ENCODE measurements at regions not wholly inside any gene's neighbourhood (a gene's known extent, or its start where the extent isn't known, plus 50 kb on each side); places are given as distances from the start of the nearest gene placed in this dataset.

- FAIRE-seq (no peak), DNase-seq (no peak)
- Histone ChIP-seq H3K27ac (ENCODE audit: low read depth in 1 of 3, low read length in 2 of 3) (no peak overlapping the region), H3K27me3 (ENCODE audit: control insufficient read depth in 3 of 3, insufficient read depth in 3 of 3, low read length in 3 of 3) (no peaks in the 10 kb centered on the region), H3K4me1 (ENCODE audit: control insufficient read depth in 3 of 3, insufficient read depth in 2 of 3, low read depth in 1 of 3, low read length in 2 of 3) (no peaks in the 10 kb centered on the region), H3K9me3 (ENCODE audit: control insufficient read depth in 2 of 2, insufficient read depth in 1 of 2, low read depth in 1 of 2, low read length in 1 of 2) (no peaks in the 10 kb centered on the region), H3K4me3 (ENCODE audit: low read depth in 1 of 3, low read length in 3 of 3) (no peak overlapping the region), H3K36me3 (ENCODE audit: control insufficient read depth in 3 of 3, insufficient read depth in 2 of 3, low read depth in 1 of 3, low read length in 3 of 3) (no peaks in the 10 kb centered on the region)
- 53 to 75% (median 61%) methylated on average over 2 of the region's 2 CpGs for WGBS, 3 donors
Measured at GRCh38 chr4:163582703-163583102, 88.2 kb downstream of the TMA16 start.

- H3K4me1 ChIP-seq (ENCODE audit: control insufficient read depth in 3 of 3, insufficient read depth in 2 of 3, low read depth in 1 of 3, low read length in 2 of 3) = no peaks in the 10 kb centered on the region
- no peaks in the 10 kb centered on the region for H3K36me3 ChIP-seq (ENCODE audit: control insufficient read depth in 3 of 3, insufficient read depth in 2 of 3, low read depth in 1 of 3, low read length in 3 of 3)
- H3K27ac ChIP-seq (ENCODE audit: low read depth in 1 of 3, low read length in 2 of 3) = no peak overlapping the region
- FAIRE-seq (no peak), DNase-seq (no peak)
- H3K4me3 ChIP-seq (ENCODE audit: low read depth in 1 of 3, low read length in 3 of 3) = no peak overlapping the region
- H3K27me3 ChIP-seq (ENCODE audit: control insufficient read depth in 3 of 3, insufficient read depth in 3 of 3, low read length in 3 of 3) = no peaks in the 10 kb centered on the region
- no peaks in the 10 kb centered on the region for H3K9me3 ChIP-seq (ENCODE audit: control insufficient read depth in 2 of 2, insufficient read depth in 1 of 2, low read depth in 1 of 2, low read length in 1 of 2)
- 76 to 80% (median 77%) methylated on average over 3 of the region's 3 CpGs for WGBS, 3 donors
Measured at GRCh38 chr4:163587867-163588266, 93.4 kb downstream of the TMA16 start.

- FAIRE-seq = no peak
- no peaks in the 10 kb centered on the region for H3K27me3 ChIP-seq (ENCODE audit: control insufficient read depth in 3 of 3, insufficient read depth in 3 of 3, low read length in 3 of 3)
- no peaks in the 10 kb centered on the region for H3K4me1 ChIP-seq (ENCODE audit: control insufficient read depth in 3 of 3, insufficient read depth in 2 of 3, low read depth in 1 of 3, low read length in 2 of 3)
- no peak overlapping the region for H3K27ac ChIP-seq (ENCODE audit: low read depth in 1 of 3, low read length in 2 of 3)
- no peaks in the 10 kb centered on the region for H3K36me3 ChIP-seq (ENCODE audit: control insufficient read depth in 3 of 3, insufficient read depth in 2 of 3, low read depth in 1 of 3, low read length in 3 of 3)
- 9 to 36% (median 26%) methylated on average over 2 of the region's 2 CpGs for WGBS, 3 donors
- peak in 1 of 2 donors; percentile 1 for DNase-seq
- no peaks in the 10 kb centered on the region for H3K9me3 ChIP-seq (ENCODE audit: control insufficient read depth in 2 of 2, insufficient read depth in 1 of 2, low read depth in 1 of 2, low read length in 1 of 2)
- H3K4me3 ChIP-seq (ENCODE audit: low read depth in 1 of 3, low read length in 3 of 3) = no peak overlapping the region
Measured at GRCh38 chr4:163588532-163588931, 94.0 kb downstream of the TMA16 start.

- Histone ChIP-seq H3K27ac (ENCODE audit: low read depth in 1 of 3, low read length in 2 of 3) (no peak overlapping the region), H3K27me3 (ENCODE audit: control insufficient read depth in 3 of 3, insufficient read depth in 3 of 3, low read length in 3 of 3) (no peaks in the 10 kb centered on the region), H3K36me3 (ENCODE audit: control insufficient read depth in 3 of 3, insufficient read depth in 2 of 3, low read depth in 1 of 3, low read length in 3 of 3) (no peaks in the 10 kb centered on the region), H3K4me1 (ENCODE audit: control insufficient read depth in 3 of 3, insufficient read depth in 2 of 3, low read depth in 1 of 3, low read length in 2 of 3) (no peaks in the 10 kb centered on the region), H3K4me3 (ENCODE audit: low read depth in 1 of 3, low read length in 3 of 3) (no peak overlapping the region), H3K9me3 (ENCODE audit: control insufficient read depth in 2 of 2, insufficient read depth in 1 of 2, low read depth in 1 of 2, low read length in 1 of 2) (no peaks in the 10 kb centered on the region)
- no peak for DNase-seq
- FAIRE-seq = no peak
- WGBS, 3 donors = 35 to 64% (median 36%) methylated on average over 1 of the region's 1 CpG
Measured at GRCh38 chr4:163590103-163590502, 95.6 kb downstream of the TMA16 start.

GRCh38 chr4:163590619-163591264 lies 96.3 kb downstream of the TMA16 start:
- Histone ChIP-seq H3K27me3 (ENCODE audit: control insufficient read depth in 3 of 3, insufficient read depth in 3 of 3, low read length in 3 of 3) (no peaks in the 10 kb centered on the region), H3K9me3 (ENCODE audit: control insufficient read depth in 2 of 2, insufficient read depth in 1 of 2, low read depth in 1 of 2, low read length in 1 of 2) (no peaks in the 10 kb centered on the region), H3K4me3 (ENCODE audit: low read depth in 1 of 3, low read length in 3 of 3) (no peak overlapping the region), H3K36me3 (ENCODE audit: control insufficient read depth in 3 of 3, insufficient read depth in 2 of 3, low read depth in 1 of 3, low read length in 3 of 3) (no peaks in the 10 kb centered on the region), H3K4me1 (ENCODE audit: control insufficient read depth in 3 of 3, insufficient read depth in 2 of 3, low read depth in 1 of 3, low read length in 2 of 3) (no peaks in the 10 kb centered on the region), H3K27ac (ENCODE audit: low read depth in 1 of 3, low read length in 2 of 3) (no peak overlapping the region)
- WGBS, 3 donors = 35 to 62% (median 45%) methylated on average over 5 of the region's 5 CpGs
- DNase-seq (peak in 1 of 2 donors; percentile 3), FAIRE-seq (no peak)

- Histone ChIP-seq H3K9me3 (ENCODE audit: control insufficient read depth in 2 of 2, insufficient read depth in 1 of 2, low read depth in 1 of 2, low read length in 1 of 2) (no peaks in the 10 kb centered on the region), H3K27me3 (ENCODE audit: control insufficient read depth in 3 of 3, insufficient read depth in 3 of 3, low read length in 3 of 3) (no peaks in the 10 kb centered on the region), H3K36me3 (ENCODE audit: control insufficient read depth in 3 of 3, insufficient read depth in 2 of 3, low read depth in 1 of 3, low read length in 3 of 3) (no peaks in the 10 kb centered on the region), H3K4me3 (ENCODE audit: low read depth in 1 of 3, low read length in 3 of 3) (no peak overlapping the region), H3K27ac (ENCODE audit: low read depth in 1 of 3, low read length in 2 of 3) (no peak overlapping the region), H3K4me1 (ENCODE audit: control insufficient read depth in 3 of 3, insufficient read depth in 2 of 3, low read depth in 1 of 3, low read length in 2 of 3) (no peaks in the 10 kb centered on the region)
- FAIRE-seq (no peak), DNase-seq (no peak)
- 49 to 77% (median 65%) methylated on average over 1 of the region's 1 CpG for WGBS, 3 donors
Measured at GRCh38 chr4:163591614-163592020, 97.1 kb downstream of the TMA16 start.

GRCh38 chr4:163592212-163592611 lies 97.7 kb downstream of the TMA16 start:
- Histone ChIP-seq H3K9me3 (ENCODE audit: control insufficient read depth in 2 of 2, insufficient read depth in 1 of 2, low read depth in 1 of 2, low read length in 1 of 2) (no peaks in the 10 kb centered on the region), H3K36me3 (ENCODE audit: control insufficient read depth in 3 of 3, insufficient read depth in 2 of 3, low read depth in 1 of 3, low read length in 3 of 3) (no peaks in the 10 kb centered on the region), H3K4me1 (ENCODE audit: control insufficient read depth in 3 of 3, insufficient read depth in 2 of 3, low read depth in 1 of 3, low read length in 2 of 3) (no peaks in the 10 kb centered on the region), H3K27ac (ENCODE audit: low read depth in 1 of 3, low read length in 2 of 3) (no peak overlapping the region), H3K4me3 (ENCODE audit: low read depth in 1 of 3, low read length in 3 of 3) (no peak overlapping the region), H3K27me3 (ENCODE audit: control insufficient read depth in 3 of 3, insufficient read depth in 3 of 3, low read length in 3 of 3) (no peaks in the 10 kb centered on the region)
- FAIRE-seq (no peak), DNase-seq (no peak)
- WGBS, 3 donors = 33 to 38% (median 37%) methylated on average over 2 of the region's 2 CpGs

- no peak overlapping the region for H3K4me3 ChIP-seq (ENCODE audit: low read depth in 1 of 3, low read length in 3 of 3)
- no peaks in the 10 kb centered on the region for H3K27me3 ChIP-seq (ENCODE audit: control insufficient read depth in 3 of 3, insufficient read depth in 3 of 3, low read length in 3 of 3)
- DNase-seq (no peak), FAIRE-seq (no peak)
- no peaks in the 10 kb centered on the region for H3K36me3 ChIP-seq (ENCODE audit: control insufficient read depth in 3 of 3, insufficient read depth in 2 of 3, low read depth in 1 of 3, low read length in 3 of 3)
- H3K9me3 ChIP-seq (ENCODE audit: control insufficient read depth in 2 of 2, insufficient read depth in 1 of 2, low read depth in 1 of 2, low read length in 1 of 2) = no peaks in the 10 kb centered on the region
- no peaks in the 10 kb centered on the region for H3K4me1 ChIP-seq (ENCODE audit: control insufficient read depth in 3 of 3, insufficient read depth in 2 of 3, low read depth in 1 of 3, low read length in 2 of 3)
- no peak overlapping the region for H3K27ac ChIP-seq (ENCODE audit: low read depth in 1 of 3, low read length in 2 of 3)
Measured at GRCh38 chr4:163595580-163595979, 101.1 kb downstream of the TMA16 start.

- H3K36me3 ChIP-seq (ENCODE audit: control insufficient read depth in 3 of 3, insufficient read depth in 2 of 3, low read depth in 1 of 3, low read length in 3 of 3) = no peaks in the 10 kb centered on the region
Measured at GRCh38 chr4:163598028-163598427, 103.5 kb downstream of the TMA16 start.

More at GRCh38 chr4:163598028-163598427, 103.5 kb downstream of the TMA16 start:
- Histone ChIP-seq H3K27ac (ENCODE audit: low read depth in 1 of 3, low read length in 2 of 3) (no peak overlapping the region), H3K9me3 (ENCODE audit: control insufficient read depth in 2 of 2, insufficient read depth in 1 of 2, low read depth in 1 of 2, low read length in 1 of 2) (no peaks in the 10 kb centered on the region), H3K4me3 (ENCODE audit: low read depth in 1 of 3, low read length in 3 of 3) (no peak overlapping the region), H3K4me1 (ENCODE audit: control insufficient read depth in 3 of 3, insufficient read depth in 2 of 3, low read depth in 1 of 3, low read length in 2 of 3) (no peaks in the 10 kb centered on the region), H3K27me3 (ENCODE audit: control insufficient read depth in 3 of 3, insufficient read depth in 3 of 3, low read length in 3 of 3) (no peaks in the 10 kb centered on the region)
- no peak for FAIRE-seq
- WGBS, 3 donors = 85 to 92% (median 89%) methylated on average over 4 of the region's 4 CpGs
- no peak for DNase-seq

Data from small intestine (tissue), 7 donors.